ENCODE measurements at regions not wholly inside any gene's neighbourhood (a gene's known extent, or its start where the extent isn't known, plus 50 kb on each side); places are given as distances from the start of the nearest gene placed in this dataset.
"Not testable (repeated sequence)": the region's sequence is repeated elsewhere in the genome, so short reads cannot be mapped to it uniquely, and the experiment has no call there.

GRCh38 chr5:96171973-96172372 lies 210.3 kb upstream of the ELL2 start:
- TF ChIP-seq CTCF (conservative IDR thresholded peaks at IDR 0.05); EZH2 (IDR thresholded peaks at IDR 0.05; ENCODE audit: low read depth): not testable (repeated sequence)
